Peyer's patch (tissue), 4 donors: ENCODE measurements at regions not wholly inside any gene's neighbourhood (a gene's known extent, or its start where the extent isn't known, plus 50 kb on each side); places are given as distances from the start of the nearest gene placed in this dataset.

ENCODE experiments used
- DNase-seq, 3 donors: peaks; one replicate each; pipeline ENCODE4 v3.0.0-alpha.2; 2017 to 2019
- H3K27ac ChIP-seq, 4 donors: fragments of 200-600 bp; sonication (generic); one replicate each; pipeline ENCODE4 v1.5.1; 2016 to 2019
- H3K27me3 ChIP-seq, 2 donors: fragments of 200-600 bp; sonication (generic); one replicate each; pipeline ENCODE4 v1.5.1; 2019
- H3K36me3 ChIP-seq, 3 donors: fragments of 200-600 bp; sonication (generic); one replicate each; pipeline ENCODE4 v1.5.1; 2016 to 2019
- H3K4me1 ChIP-seq, 4 donors: fragments of 200-600 bp; sonication (generic); one replicate each; pipeline ENCODE4 v1.5.1; 2016 to 2019
- H3K4me3 ChIP-seq, 4 donors: fragments of 200-600 bp; sonication (generic); 1 replicate in 3 of 4; 2 replicates in 1 of 4; pipeline ENCODE4 v1.5.1; 2016 to 2019; ENCODE audit warnings: mild to moderate bottlenecking in 1 of 4
- H3K9me3 ChIP-seq, 4 donors: fragments of 200-600 bp; sonication (generic); one replicate each; pipeline ENCODE4 v1.5.1; 2016 to 2019; ENCODE audit warnings: mild to moderate bottlenecking in 1 of 4
- CTCF ChIP-seq, 6 experiments: fragments of 450-650 bp in 4 of 6; fragments of 200-600 bp in 2 of 6; sonication (generic) in 1 of 6; IDR thresholded peaks; one replicate each; pipeline ENCODE4 v1.5.1; 2017 to 2019; ENCODE audit warnings: antibody characterized with exemption in 6 of 6, mild to moderate bottlenecking in 3 of 6, moderate library complexity in 1 of 6
- POLR2A ChIP-seq, 2 donors: fragments of 450-650 bp; IDR thresholded peaks; one replicate each; pipeline ENCODE4 v1.5.1; 2017; ENCODE audit warnings: antibody characterized with exemption in 2 of 2, mild to moderate bottlenecking in 2 of 2, moderate library complexity in 2 of 2

GRCh38 chr6:90369651-90370050 is 73.0 kb upstream of the BACH2 start:
- H3K36me3 ChIP-seq, result no peaks in the 10 kb centered on the region
- H3K4me3 ChIP-seq, result no peak overlapping the region
- TF ChIP-seq CTCF (IDR thresholded peaks at IDR 0.05), result no peak
- no peak for TF ChIP-seq POLR2A (IDR thresholded peaks at IDR 0.05)
- no peaks in the 10 kb centered on the region for H3K27me3 ChIP-seq
- DNase-seq, result no peak
- H3K27ac ChIP-seq, result peak overlapping the region in 2 of 4 donors; percentile 2 to 57
- H3K4me1 ChIP-seq, result peaks cover 0 to 5% (median 0%) of the 10 kb centered on the region in 4 donors
- no peaks in the 10 kb centered on the region for H3K9me3 ChIP-seq

DNA sequence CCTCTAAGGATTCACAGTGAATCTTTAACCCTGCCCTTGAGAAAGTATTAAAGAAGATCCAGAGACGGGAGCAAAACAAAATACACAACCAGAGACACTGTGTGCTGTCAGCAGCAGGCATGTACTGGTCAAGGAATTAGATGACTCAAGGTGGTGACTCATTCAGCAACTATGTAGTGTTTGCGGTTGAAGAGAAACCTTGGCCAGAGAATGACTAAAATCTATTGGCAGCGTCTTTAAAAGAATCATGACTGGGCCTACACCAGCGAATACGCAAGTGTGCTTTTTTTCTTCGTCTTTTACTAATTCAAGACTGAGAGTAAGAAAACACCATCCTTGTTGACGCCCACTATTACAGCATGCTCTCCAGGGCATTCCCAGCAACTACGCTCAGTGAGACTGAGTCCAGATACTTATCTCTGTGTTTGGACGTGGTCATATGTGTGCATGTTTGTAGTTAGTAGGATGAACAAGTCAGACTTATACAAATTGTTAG is 72.4 kb upstream of the BACH2 start:
- H3K27me3 ChIP-seq, result no peaks in the 10 kb centered on the region
- no peaks in the 10 kb centered on the region for H3K9me3 ChIP-seq
- H3K4me3 ChIP-seq, result no peak overlapping the region
- peak in 1 of 3 donors; percentile 62 for DNase-seq
- H3K27ac ChIP-seq, result peak overlapping the region in 2 of 4 donors; percentile 2 to 57
- H3K36me3 ChIP-seq, result no peaks in the 10 kb centered on the region
- no peak for TF ChIP-seq POLR2A (IDR thresholded peaks at IDR 0.05)
- TF ChIP-seq CTCF (IDR thresholded peaks at IDR 0.05), result no peak
- peaks cover 0 to 5% (median 0%) of the 10 kb centered on the region in 4 donors for H3K4me1 ChIP-seq

- Histone ChIP-seq H3K4me1 (peaks cover 0 to 5% (median 0%) of the 10 kb centered on the region in 4 donors), H3K36me3 (no peaks in the 10 kb centered on the region), H3K27me3 (no peaks in the 10 kb centered on the region), H3K27ac (peak overlapping the region in 1 of 4 donors; percentile 57), H3K4me3 (no peak overlapping the region), H3K9me3 (no peaks in the 10 kb centered on the region)
- TF ChIP-seq POLR2A (IDR thresholded peaks at IDR 0.05) (no peak), CTCF (IDR thresholded peaks at IDR 0.05) (no peak)
- DNase-seq, result no peak
Observed at GRCh38 chr6:90368601-90369000, 72.0 kb upstream of the BACH2 start.

- Histone ChIP-seq H3K27me3 (no peaks in the 10 kb centered on the region), H3K27ac (no peak overlapping the region), H3K36me3 (no peaks in the 10 kb centered on the region), H3K9me3 (no peaks in the 10 kb centered on the region), H3K4me1 (peaks cover 0 to 5% (median 0%) of the 10 kb centered on the region in 4 donors), H3K4me3 (no peak overlapping the region)
- TF ChIP-seq POLR2A (IDR thresholded peaks at IDR 0.05) (no peak), CTCF (IDR thresholded peaks at IDR 0.05) (no peak)
- DNase-seq, result no peak
Observed at GRCh38 chr6:90368001-90368400, 71.4 kb upstream of the BACH2 start.

DNA sequence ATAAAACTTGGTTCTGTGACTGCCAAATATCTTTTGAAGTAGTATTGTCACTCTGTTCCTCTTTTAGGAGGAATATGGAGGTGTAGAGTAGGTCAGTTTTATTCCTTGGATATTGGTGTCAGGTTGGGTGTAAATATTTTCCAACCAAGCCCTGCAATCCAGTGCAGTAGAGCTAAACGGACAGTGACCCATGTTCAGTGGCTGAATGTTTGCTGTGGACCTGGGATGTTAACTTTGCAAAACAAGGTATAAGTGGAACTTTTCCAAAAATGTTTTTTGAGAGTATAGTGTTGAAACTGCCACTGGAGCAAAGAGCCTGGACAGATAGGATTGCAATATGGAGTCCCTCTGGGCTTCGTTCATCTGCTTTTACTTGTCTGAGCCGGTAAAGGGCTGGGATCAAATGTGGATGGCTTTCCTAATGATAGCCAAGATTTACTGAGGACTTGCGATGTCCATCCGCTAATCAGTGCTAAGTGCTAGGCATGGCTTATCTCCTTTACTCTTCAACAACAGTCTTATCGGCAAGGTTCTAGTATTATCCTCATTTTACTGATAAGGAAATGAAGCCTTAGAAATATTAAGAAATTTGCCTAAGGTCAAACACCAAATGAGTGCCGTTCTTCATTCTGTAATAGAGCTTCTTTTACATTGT is 69.0 kb upstream of the BACH2 start:
- no peak overlapping the region for H3K27ac ChIP-seq
- H3K4me1 ChIP-seq, result peaks cover 0 to 5% (median 0%) of the 10 kb centered on the region in 4 donors
- no peaks in the 10 kb centered on the region for H3K27me3 ChIP-seq
- TF ChIP-seq CTCF (IDR thresholded peaks at IDR 0.05) (no peak), POLR2A (IDR thresholded peaks at IDR 0.05) (no peak)
- H3K4me3 ChIP-seq, result no peak overlapping the region
- no peak for DNase-seq
- H3K36me3 ChIP-seq, result no peaks in the 10 kb centered on the region
- no peaks in the 10 kb centered on the region for H3K9me3 ChIP-seq
